ENCODE measurements at regions not wholly inside any gene's neighbourhood (a gene's known extent, or its start where the extent isn't known, plus 50 kb on each side); places are given as distances from the start of the nearest gene placed in this dataset.

- TF ChIP-seq, protein P1, sequence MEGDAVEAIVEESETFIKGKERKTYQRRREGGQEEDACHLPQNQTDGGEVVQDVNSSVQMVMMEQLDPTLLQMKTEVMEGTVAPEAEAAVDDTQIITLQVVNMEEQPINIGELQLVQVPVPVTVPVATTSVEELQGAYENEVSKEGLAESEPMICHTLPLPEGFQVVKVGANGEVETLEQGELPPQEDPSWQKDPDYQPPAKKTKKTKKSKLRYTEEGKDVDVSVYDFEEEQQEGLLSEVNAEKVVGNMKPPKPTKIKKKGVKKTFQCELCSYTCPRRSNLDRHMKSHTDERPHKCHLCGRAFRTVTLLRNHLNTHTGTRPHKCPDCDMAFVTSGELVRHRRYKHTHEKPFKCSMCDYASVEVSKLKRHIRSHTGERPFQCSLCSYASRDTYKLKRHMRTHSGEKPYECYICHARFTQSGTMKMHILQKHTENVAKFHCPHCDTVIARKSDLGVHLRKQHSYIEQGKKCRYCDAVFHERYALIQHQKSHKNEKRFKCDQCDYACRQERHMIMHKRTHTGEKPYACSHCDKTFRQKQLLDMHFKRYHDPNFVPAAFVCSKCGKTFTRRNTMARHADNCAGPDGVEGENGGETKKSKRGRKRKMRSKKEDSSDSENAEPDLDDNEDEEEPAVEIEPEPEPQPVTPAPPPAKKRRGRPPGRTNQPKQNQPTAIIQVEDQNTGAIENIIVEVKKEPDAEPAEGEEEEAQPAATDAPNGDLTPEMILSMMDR (IDR thresholded peaks at IDR 0.05) = no peak
- no peak for TF ChIP-seq REST (IDR thresholded peaks at IDR 0.05; ENCODE audit: low read depth, low read length)
- TF ChIP-seq POLR2AphosphoS5 (IDR thresholded peaks at IDR 0.05; ENCODE audit: low read depth, low read length) = no peak
- TF ChIP-seq ELF1 (IDR thresholded peaks at IDR 0.05) = no peak
- TF ChIP-seq, protein P2, sequence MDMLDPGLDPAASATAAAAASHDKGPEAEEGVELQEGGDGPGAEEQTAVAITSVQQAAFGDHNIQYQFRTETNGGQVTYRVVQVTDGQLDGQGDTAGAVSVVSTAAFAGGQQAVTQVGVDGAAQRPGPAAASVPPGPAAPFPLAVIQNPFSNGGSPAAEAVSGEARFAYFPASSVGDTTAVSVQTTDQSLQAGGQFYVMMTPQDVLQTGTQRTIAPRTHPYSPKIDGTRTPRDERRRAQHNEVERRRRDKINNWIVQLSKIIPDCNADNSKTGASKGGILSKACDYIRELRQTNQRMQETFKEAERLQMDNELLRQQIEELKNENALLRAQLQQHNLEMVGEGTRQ (IDR thresholded peaks at IDR 0.05; ENCODE audit: borderline replicate concordance, low read depth, low read length) = no peak
- no peak for TF ChIP-seq SMC3 (IDR thresholded peaks at IDR 0.05; ENCODE audit: low read depth, low read length)
Observed at GRCh38 chr2:149953627-149954026, 366.1 kb upstream of the MMADHC start.
